GM08714 (cell line): ENCODE measurements at regions not wholly inside any gene's neighbourhood (a gene's known extent, or its start where the extent isn't known, plus 50 kb on each side); places are given as distances from the start of the nearest gene placed in this dataset.
A peak's percentile ranks its signal among the peaks of the same experiment; 100 is the strongest.
"Not testable (repeated sequence)": the region's sequence is repeated elsewhere in the genome, so short reads cannot be mapped to it uniquely, and the experiment has no call there.

Experiments
- H3K4me3 ChIP-seq: fragments of 200-500 bp; sonication (Bioruptor generic); 2 replicates; pipeline ENCODE4 v1.5.1; 2014; ENCODE audit warnings: mild to moderate bottlenecking, low read length, inconsistent platforms
- ZNF274 ChIP-seq: IDR thresholded peaks from 2 replicates; pipeline ENCODE4 v1.6.1; 2012; ENCODE audit warnings: mild to moderate bottlenecking, low read depth, low read length

DNA sequence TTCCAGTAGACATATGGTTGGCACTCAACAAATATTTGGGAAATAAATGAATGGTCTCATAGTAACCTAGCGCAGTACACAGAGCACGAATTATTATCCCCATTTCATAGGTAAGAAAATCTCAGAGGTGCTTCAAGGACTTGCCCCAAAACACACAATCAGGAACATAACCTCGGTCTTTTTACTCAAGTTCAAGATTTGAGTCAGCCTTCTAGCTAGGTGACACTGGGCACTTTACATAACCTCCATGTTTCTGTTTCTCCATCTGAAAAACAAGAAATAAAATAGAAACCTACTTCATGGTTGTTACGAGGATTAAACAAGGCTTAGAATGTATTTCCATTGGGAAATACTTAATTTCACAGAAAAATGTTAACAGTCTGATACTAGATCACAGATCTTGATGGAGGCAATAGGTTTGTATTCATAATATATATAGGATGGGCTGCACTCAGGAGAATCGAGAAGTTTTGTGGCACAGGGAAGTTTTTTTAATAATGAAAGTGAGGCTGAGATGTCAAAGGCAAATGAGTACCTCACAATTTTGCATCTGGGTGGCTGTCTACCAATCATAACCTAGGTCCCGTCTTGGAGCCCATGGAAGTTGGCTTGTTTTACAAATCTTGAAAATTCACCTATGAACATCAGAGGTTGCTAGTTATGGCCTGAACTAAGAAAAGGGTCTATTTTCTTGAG lies 147.4 kb upstream of the ZC3H12C start:
- TF ChIP-seq ZNF274 = no peak
- H3K4me3 ChIP-seq = peak overlapping the region; percentile 56; the same call in 1 of the 2 replicates

DNA sequence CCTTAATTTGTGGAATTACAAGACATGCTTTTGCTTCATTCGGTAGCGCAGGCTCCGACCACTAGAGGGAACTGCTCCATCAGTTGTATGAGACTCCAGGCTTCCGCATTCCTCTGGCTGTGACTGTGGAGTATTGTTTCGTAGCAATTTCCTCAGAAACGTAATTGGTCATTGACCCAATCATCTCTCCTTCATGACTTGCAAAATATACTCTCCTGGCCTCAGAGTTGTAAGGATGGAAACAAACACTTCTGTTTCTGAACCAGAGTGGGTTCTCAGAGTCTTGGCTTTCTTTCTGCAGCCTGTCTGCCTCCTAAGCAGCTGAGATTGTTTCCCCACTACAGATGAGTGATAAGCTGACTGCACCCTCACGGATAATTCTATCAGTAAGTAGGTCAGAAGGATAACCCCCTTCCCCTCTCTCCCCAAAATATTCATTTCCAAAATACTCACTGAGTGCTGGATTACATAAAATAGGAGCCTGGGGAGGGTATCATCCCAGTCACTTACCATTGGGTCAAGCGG lies 146.8 kb upstream of the ZC3H12C start:
- peak overlapping the region; percentile 56; the same call in 1 of the 2 replicates for H3K4me3 ChIP-seq
- TF ChIP-seq ZNF274 = no peak

DNA sequence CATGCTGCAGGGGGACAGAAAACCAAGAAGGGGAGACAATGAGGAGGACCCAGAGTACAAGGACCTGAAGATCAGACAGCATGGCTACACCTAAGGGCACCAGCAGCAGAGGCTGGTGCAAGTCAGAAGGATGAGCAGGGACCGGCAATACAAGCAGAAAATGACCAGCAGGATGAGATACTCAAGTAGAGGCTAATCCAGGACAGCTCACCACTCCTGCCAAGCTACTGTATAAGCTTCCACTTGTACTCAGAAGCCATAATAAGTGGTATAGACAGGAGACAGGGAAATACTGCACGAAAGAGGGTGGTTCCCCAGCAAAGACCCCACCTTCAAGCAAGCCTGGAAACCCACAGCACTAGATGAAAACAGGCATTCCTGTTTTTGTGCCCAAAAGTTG lies 138.7 kb upstream of the ZC3H12C start:
- no peak overlapping the region for H3K4me3 ChIP-seq
- no peak for TF ChIP-seq ZNF274

DNA sequence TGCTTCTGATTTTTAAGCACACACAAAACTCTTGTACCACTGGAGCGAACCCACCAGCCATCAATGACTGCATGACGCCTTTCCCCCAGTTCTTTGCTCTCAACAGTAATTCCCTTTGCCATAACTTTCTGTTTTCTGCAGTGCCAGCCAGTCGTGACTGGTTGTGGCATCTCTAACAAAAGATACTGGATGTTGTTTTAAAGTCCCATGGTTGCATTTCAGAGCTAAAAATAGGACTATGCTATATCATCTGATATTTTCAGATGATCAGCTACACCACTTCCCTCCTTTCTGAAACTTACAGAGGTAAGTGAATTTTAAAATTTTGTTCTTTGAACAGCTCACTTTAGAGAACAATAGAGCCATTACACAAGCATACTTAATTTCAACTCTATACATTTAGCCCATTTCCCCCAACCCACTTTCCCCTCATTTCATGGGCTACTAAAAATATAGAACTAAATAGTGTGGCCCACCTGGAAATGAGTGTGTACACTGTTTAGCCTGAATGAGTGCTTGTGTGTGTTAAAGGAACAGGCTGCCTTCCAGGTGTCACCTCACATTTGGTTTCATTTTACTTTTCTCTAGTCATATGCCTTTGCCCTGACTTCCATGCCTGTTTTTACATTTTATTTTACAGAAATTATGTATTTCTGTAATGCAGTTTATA lies 136.9 kb upstream of the ZC3H12C start:
- TF ChIP-seq ZNF274 = no peak
- H3K4me3 ChIP-seq = peak overlapping the region; percentile 69; the same call in 1 of the 2 replicates

DNA sequence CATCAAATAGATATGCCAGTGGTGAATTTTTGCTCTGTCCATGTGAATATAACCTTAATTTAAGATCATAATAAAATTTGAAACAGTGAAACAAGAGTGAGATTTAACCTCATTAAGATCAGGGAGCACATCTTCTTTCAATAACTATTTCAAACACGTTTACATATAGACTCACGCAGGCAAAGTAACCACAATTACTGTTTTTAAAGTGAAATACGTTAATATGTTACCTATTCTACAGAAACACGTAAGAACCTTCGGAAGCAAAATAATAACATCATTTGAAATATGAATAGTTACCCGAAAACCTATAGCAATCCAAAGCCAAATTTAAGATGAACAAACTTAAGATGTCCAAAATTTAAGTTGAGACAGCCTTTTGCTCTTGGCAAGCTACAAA lies 136.2 kb upstream of the ZC3H12C start:
- H3K4me3 ChIP-seq = no peak overlapping the region
- no peak for TF ChIP-seq ZNF274

DNA sequence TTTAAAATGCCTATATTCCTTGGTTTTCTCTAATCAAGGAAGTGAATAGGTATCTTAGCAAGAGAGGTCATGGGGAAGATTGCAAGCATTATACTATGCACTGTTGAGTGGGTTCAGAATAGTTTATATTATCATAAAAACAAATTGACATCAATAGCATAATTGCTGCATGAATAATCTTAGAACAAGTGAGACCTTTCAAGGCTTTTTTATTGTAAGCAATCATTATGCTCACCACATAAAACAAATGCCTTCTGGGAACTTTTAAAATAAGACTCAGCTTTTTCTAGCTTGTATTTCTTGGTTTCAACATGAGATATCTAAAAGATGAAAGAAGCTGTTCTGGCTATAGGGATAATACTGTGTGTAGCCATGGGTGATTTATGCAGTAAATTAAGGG lies 135.6 kb upstream of the ZC3H12C start:
- TF ChIP-seq ZNF274 = no peak
- no peak overlapping the region for H3K4me3 ChIP-seq

DNA sequence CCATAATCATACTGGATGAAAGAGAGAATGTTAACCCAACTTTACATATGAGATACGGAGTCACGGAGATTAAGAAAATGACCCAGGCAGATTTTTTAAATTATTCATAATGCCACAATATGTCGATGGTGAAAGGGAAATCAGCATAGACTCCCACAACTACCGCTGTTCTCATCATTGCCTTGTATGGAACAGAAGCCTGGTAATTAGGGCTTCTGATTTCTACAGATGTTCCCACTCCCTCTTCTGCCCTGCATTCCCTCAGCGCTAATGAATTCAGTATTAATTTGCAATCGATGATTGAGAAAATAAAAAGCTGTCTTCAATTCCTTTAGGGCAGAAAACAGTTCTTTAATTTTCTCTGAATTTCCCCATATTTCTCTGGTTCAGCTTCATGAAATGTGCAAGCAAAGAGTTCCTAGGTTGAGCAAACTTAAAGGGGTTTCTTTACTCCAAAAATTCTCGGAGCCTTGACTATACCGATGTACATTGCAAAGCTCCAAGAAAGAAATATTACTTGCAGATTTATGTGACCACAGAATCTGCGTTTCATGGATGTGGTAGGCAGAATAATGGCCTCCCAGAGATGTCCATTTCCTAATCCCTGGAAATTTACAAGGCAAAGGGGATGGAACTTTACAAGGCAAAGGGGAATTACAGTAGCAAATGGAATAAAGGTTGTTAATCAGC lies 134.9 kb upstream of the ZC3H12C start:
- TF ChIP-seq ZNF274 = no peak
- H3K4me3 ChIP-seq = no peak overlapping the region

DNA sequence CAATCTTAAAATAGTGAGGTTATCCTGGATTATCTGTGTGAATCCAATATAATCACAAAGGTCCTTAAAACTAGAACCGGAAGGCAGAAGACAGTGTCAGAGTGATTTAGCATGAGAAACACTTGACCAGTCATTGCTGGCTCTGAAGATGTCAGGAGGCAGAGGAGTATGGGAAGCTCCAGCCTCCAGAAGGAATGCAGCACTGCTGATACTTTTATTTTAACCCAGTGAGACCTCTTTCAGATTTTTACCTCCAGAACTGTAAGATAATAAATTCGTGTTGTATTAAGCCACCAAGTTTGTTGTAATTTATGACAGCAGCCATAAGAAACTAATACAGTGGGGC lies 134.4 kb upstream of the ZC3H12C start:
- H3K4me3 ChIP-seq = no peak overlapping the region
- TF ChIP-seq ZNF274 = no peak

DNA sequence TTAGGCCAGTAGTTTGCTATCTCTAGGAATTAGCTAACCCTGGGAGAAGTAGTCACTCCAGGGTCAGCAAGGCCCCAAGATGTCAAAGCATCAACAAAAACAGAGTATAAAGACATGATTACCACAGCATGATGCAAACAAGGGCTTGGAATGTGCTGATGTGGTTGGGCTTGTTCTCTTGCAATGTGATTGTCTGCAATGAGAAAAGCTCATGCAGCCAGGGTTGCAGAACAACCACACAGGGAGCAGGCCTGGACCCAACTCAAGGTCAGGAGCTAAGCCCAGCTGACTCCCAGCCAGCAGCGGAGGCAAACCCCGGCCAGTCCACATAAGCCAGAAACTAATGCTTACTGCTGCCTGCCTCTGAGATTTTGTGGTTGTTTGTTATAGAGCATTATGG lies 132.4 kb upstream of the ZC3H12C start:
- no peak overlapping the region for H3K4me3 ChIP-seq
- no peak for TF ChIP-seq ZNF274

DNA sequence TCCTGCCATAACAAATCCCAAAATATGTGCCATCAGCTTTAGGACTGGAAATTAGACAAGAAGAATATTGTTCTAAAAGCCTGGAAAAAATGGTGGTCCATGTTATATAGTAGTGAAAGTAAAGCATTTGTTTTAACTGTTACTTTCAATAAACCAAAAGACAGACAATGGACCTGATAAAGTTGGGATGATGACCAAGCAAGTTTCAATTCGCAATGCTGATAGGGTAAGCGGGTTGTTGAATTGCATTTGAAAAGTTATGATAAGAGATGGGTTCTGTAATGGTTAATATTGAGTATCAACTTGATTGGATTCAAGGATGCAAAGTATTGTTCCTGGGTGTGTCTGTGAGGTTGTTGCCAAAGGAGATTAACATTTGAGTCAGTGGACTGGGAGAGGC lies 131.9 kb upstream of the ZC3H12C start:
- H3K4me3 ChIP-seq = no peak overlapping the region
- TF ChIP-seq ZNF274 = no peak

DNA sequence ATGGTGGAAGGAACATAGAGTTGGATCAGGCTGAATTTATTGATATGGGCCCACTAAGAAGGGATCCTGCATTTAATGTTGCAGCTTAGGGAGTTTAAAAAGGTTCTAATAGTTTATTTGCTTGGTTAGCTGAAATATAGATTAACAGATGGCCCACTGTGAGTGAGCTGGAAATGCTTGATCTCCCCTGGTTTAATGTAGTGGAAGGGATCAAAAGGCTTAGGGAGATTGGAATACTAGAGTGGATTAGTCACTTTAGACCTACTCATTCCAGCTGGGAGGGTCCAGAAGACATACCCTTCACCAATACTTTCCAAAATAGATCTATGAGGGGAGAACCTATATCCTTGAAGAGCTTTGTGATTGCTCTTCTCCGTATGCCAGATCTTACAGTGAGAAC lies 130.1 kb upstream of the ZC3H12C start:
- TF ChIP-seq ZNF274 = no peak
- H3K4me3 ChIP-seq = no peak overlapping the region

DNA sequence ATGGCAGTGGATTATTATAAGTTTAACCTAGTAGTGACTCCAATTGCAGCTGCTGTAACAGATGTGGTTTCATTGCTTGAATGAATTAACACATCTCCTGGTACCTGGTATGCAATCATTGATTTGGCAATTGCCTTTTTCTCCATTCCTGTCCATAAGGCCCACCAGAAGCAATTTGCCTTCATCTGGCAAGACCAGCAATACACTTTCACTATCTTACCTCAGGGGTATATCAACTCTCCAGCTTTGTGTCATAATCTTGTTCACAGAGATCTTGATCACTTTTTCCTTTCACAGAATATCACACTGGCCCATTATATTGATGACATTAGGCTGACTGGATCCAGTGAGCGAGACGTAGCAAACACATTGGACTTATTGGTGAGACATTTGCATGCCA lies 128.7 kb upstream of the ZC3H12C start:
- no peak overlapping the region for H3K4me3 ChIP-seq
- TF ChIP-seq ZNF274 = no peak

DNA sequence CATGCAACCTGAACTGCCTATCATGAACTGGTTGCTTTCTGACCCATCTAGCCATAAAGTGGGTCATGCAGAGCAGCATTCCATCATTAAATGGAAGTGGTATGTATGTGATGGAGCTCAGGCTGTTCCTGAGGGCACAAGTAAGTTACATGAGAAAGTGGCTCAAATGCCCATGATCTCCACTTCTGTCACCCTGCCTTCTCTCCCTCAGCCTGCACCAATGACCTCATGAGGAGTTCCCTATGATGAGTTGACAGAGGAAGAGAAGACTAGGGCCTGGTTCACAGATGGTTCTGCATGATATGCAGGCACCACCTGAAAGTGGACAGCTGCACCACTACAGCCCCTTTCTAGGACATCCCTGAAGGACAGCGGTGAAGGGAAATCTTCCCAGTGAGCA lies 127.7 kb upstream of the ZC3H12C start:
- H3K4me3 ChIP-seq = not testable (repeated sequence)

DNA sequence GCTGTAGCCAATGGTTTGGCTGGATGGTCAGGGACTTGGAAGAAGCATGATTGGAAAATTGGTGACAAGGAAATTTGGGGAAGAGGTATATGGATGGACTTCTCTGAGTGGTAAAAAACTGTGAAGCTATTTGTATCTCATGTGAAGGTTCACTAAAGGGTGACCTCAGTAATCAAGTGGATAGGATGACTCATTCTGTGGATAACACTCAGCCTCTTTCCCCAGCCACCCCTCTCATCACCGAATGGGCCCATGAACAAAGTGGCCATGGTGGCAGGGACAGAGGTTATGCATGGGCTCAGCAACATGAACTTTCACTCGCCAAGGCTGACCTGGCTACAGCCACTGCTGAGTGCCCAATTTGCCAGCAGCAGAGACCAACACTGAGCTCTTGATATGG lies 127.3 kb upstream of the ZC3H12C start:
- not testable (repeated sequence) for H3K4me3 ChIP-seq

DNA sequence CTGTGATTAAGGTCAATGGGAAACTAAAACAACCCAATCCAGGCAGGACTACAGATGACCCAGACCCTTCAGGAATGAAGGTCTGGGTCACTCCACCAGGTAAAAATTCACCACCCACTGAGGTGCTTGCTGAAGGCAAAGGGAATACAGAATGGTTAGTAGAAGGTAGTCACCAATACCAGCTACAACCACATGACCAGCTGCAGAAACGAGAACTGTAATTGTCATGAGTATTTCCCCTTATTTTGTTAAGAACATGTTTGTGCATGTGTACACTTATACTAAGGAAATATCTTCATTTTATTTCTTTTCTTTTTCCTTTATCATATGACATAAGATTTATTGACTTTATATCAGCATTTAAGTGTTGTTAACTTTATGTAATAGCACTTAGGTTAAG lies 126.1 kb upstream of the ZC3H12C start:
- H3K4me3 ChIP-seq = not testable (repeated sequence)
